ENCODE measurements at regions not wholly inside any gene's neighbourhood (a gene's known extent, or its start where the extent isn't known, plus 50 kb on each side); places are given as distances from the start of the nearest gene placed in this dataset.

GRCh38 chr3:80010021-80010571, 242.3 kb upstream of the ROBO1 start:
- Histone ChIP-seq H3K9me3 (no peaks in the 10 kb centered on the region), H3K4me1 (no peaks in the 10 kb centered on the region), H3K27me3 (no peaks in the 10 kb centered on the region), H3K36me3 (no peaks in the 10 kb centered on the region), H3K27ac (no peak overlapping the region), H3K4me3 (no peak overlapping the region)
- no peak for DNase-seq
- TF ChIP-seq EP300 (IDR thresholded peaks at IDR 0.05; ENCODE audit: low read depth) (no peak), CTCF (IDR thresholded peaks at IDR 0.05) (no peak), POLR2A (IDR thresholded peaks at IDR 0.05) (no peak), POLR2AphosphoS5 (IDR thresholded peaks at IDR 0.05) (no peak)
- in situ Hi-C loops (cut with MboI; ENCODE audit: low pct_ligation_motif_present in 1 of 4, low pct_unique_long_range_greater_than_20kb in 1 of 4, low sequenced_read_pairs in 3 of 4) (no loop called here), intact Hi-C loops (cut with DNase I; ENCODE audit: low total_unique reads) (no loop called here)
- 58 to 67% methylated on average over 2 of the region's 2 CpGs for WGBS, 2 donors (ENCODE audit: low coverage in 1 of 2)

- Histone ChIP-seq H3K4me3 (no peak overlapping the region), H3K36me3 (no peaks in the 10 kb centered on the region), H3K9me3 (no peaks in the 10 kb centered on the region), H3K27ac (no peak overlapping the region), H3K4me1 (no peaks in the 10 kb centered on the region), H3K27me3 (no peaks in the 10 kb centered on the region)
- intact Hi-C loops (cut with DNase I; ENCODE audit: low total_unique reads) = no loop called here
- TF ChIP-seq CTCF (IDR thresholded peaks at IDR 0.05) (no peak), POLR2A (IDR thresholded peaks at IDR 0.05) (no peak), EP300 (IDR thresholded peaks at IDR 0.05; ENCODE audit: low read depth) (no peak), POLR2AphosphoS5 (IDR thresholded peaks at IDR 0.05) (no peak)
- in situ Hi-C loops (cut with MboI; ENCODE audit: low pct_ligation_motif_present in 1 of 4, low pct_unique_long_range_greater_than_20kb in 1 of 4, low sequenced_read_pairs in 3 of 4) = no loop called here
- no peak for DNase-seq
- 77 to 86% methylated on average over 1 of the region's 1 CpG for WGBS, 2 donors (ENCODE audit: low coverage in 1 of 2)
Observed at GRCh38 chr3:80007522-80007921, 239.7 kb upstream of the ROBO1 start.

GRCh38 chr3:80006315-80006714, 238.5 kb upstream of the ROBO1 start:
- H3K4me1 ChIP-seq = no peaks in the 10 kb centered on the region
- DNase-seq = no peak
- in situ Hi-C loops (cut with MboI; ENCODE audit: low pct_ligation_motif_present in 1 of 4, low pct_unique_long_range_greater_than_20kb in 1 of 4, low sequenced_read_pairs in 3 of 4) = no loop called here
- no peaks in the 10 kb centered on the region for H3K27me3 ChIP-seq
- no peak for TF ChIP-seq POLR2A (IDR thresholded peaks at IDR 0.05)
- no peak for TF ChIP-seq EP300 (IDR thresholded peaks at IDR 0.05; ENCODE audit: low read depth)
- no peak for TF ChIP-seq CTCF (IDR thresholded peaks at IDR 0.05)
- no peak for TF ChIP-seq POLR2AphosphoS5 (IDR thresholded peaks at IDR 0.05)
- intact Hi-C loops (cut with DNase I; ENCODE audit: low total_unique reads) = no loop called here
- H3K4me3 ChIP-seq = no peak overlapping the region
- no peak overlapping the region for H3K27ac ChIP-seq
- H3K36me3 ChIP-seq = no peaks in the 10 kb centered on the region
- H3K9me3 ChIP-seq = no peaks in the 10 kb centered on the region

- H3K9me3 ChIP-seq = no peaks in the 10 kb centered on the region
- no peak for DNase-seq
- H3K4me1 ChIP-seq = no peaks in the 10 kb centered on the region
- H3K36me3 ChIP-seq = no peaks in the 10 kb centered on the region
- in situ Hi-C loops (cut with MboI; ENCODE audit: low pct_ligation_motif_present in 1 of 4, low pct_unique_long_range_greater_than_20kb in 1 of 4, low sequenced_read_pairs in 3 of 4) = no loop called here
- WGBS, 2 donors (ENCODE audit: low coverage in 1 of 2) = 78 to 83% methylated on average over 5 of the region's 5 CpGs
- TF ChIP-seq CTCF (IDR thresholded peaks at IDR 0.05) (no peak), POLR2AphosphoS5 (IDR thresholded peaks at IDR 0.05) (no peak), POLR2A (IDR thresholded peaks at IDR 0.05) (no peak), EP300 (IDR thresholded peaks at IDR 0.05; ENCODE audit: low read depth) (no peak)
- no peak overlapping the region for H3K4me3 ChIP-seq
- no peak overlapping the region for H3K27ac ChIP-seq
- intact Hi-C loops (cut with DNase I; ENCODE audit: low total_unique reads) = no loop called here
- H3K27me3 ChIP-seq = no peaks in the 10 kb centered on the region
Observed at GRCh38 chr3:80000022-80000421, 232.2 kb upstream of the ROBO1 start.
